ENCODE measurements at regions not wholly inside any gene's neighbourhood (a gene's known extent, or its start where the extent isn't known, plus 50 kb on each side); places are given as distances from the start of the nearest gene placed in this dataset.
"Not testable (repeated sequence)": the region's sequence is repeated elsewhere in the genome, so short reads cannot be mapped to it uniquely, and the experiment has no call there.

GRCh38 chr16:88185976-88186888 lies 196.5 kb upstream of the ZNF469 start:
- H3K9me3 ChIP-seq (ENCODE audit: low read length); CTCF ChIA-PET (ENCODE audit: unreplicated experiment); H3K79me2 ChIP-seq (ENCODE audit: insufficient read depth, low read depth, low read length); H2AFZ ChIP-seq (ENCODE audit: low read length); H3K36me3 ChIP-seq (ENCODE audit: insufficient read depth, low read length); H3K27ac ChIP-seq (ENCODE audit: low read depth, low read length, poor library complexity, severe bottlenecking); intact Hi-C loops (cut with micrococcal nuclease; ENCODE audit: unreplicated experiment); H3K9me2 ChIP-seq (ENCODE audit: insufficient read depth, low read length); H3K4me3 ChIP-seq (ENCODE audit: low read depth, low read length, poor library complexity, severe bottlenecking); H3K4me2 ChIP-seq (ENCODE audit: low read length); BruUV-seq (replicated peaks); H3K4me1 ChIP-seq (ENCODE audit: insufficient read depth, low read length, poor library complexity, severe bottlenecking); DNase-seq (ENCODE audit: low spot score); POLR2A ChIA-PET; H4K20me1 ChIP-seq (ENCODE audit: insufficient read depth, low read length): not testable (repeated sequence)

GRCh38 chr16:88186889-88187870 lies 195.6 kb upstream of the ZNF469 start:
- H3K79me2 ChIP-seq (ENCODE audit: insufficient read depth, low read depth, low read length); DNase-seq (ENCODE audit: low spot score); BruUV-seq (replicated peaks); H3K4me1 ChIP-seq (ENCODE audit: insufficient read depth, low read length, poor library complexity, severe bottlenecking); H2AFZ ChIP-seq (ENCODE audit: low read length); H3K9me3 ChIP-seq (ENCODE audit: low read length); intact Hi-C loops (cut with micrococcal nuclease; ENCODE audit: unreplicated experiment); H4K20me1 ChIP-seq (ENCODE audit: insufficient read depth, low read length); H3K9me2 ChIP-seq (ENCODE audit: insufficient read depth, low read length); H3K4me3 ChIP-seq (ENCODE audit: low read depth, low read length, poor library complexity, severe bottlenecking); H3K27ac ChIP-seq (ENCODE audit: low read depth, low read length, poor library complexity, severe bottlenecking); CTCF ChIA-PET (ENCODE audit: unreplicated experiment); H3K36me3 ChIP-seq (ENCODE audit: insufficient read depth, low read length); POLR2A ChIA-PET; H3K4me2 ChIP-seq (ENCODE audit: low read length): not testable (repeated sequence)

GRCh38 chr16:88188171-88188895 lies 194.4 kb upstream of the ZNF469 start:
- H3K36me3 ChIP-seq (ENCODE audit: insufficient read depth, low read length); H2AFZ ChIP-seq (ENCODE audit: low read length); CTCF ChIA-PET (ENCODE audit: unreplicated experiment); BruUV-seq (replicated peaks); H3K4me3 ChIP-seq (ENCODE audit: low read depth, low read length, poor library complexity, severe bottlenecking); H3K4me2 ChIP-seq (ENCODE audit: low read length); H3K9me2 ChIP-seq (ENCODE audit: insufficient read depth, low read length); H3K79me2 ChIP-seq (ENCODE audit: insufficient read depth, low read depth, low read length); intact Hi-C loops (cut with micrococcal nuclease; ENCODE audit: unreplicated experiment); H4K20me1 ChIP-seq (ENCODE audit: insufficient read depth, low read length); H3K4me1 ChIP-seq (ENCODE audit: insufficient read depth, low read length, poor library complexity, severe bottlenecking); POLR2A ChIA-PET; H3K9me3 ChIP-seq (ENCODE audit: low read length); H3K27ac ChIP-seq (ENCODE audit: low read depth, low read length, poor library complexity, severe bottlenecking); DNase-seq (ENCODE audit: low spot score): not testable (repeated sequence)

- H2AFZ ChIP-seq (ENCODE audit: low read length); H3K4me2 ChIP-seq (ENCODE audit: low read length); CTCF ChIA-PET (ENCODE audit: unreplicated experiment); intact Hi-C loops (cut with micrococcal nuclease; ENCODE audit: unreplicated experiment); H3K27ac ChIP-seq (ENCODE audit: low read depth, low read length, poor library complexity, severe bottlenecking); H3K9me3 ChIP-seq (ENCODE audit: low read length); H3K9me2 ChIP-seq (ENCODE audit: insufficient read depth, low read length); BruUV-seq (replicated peaks); DNase-seq (ENCODE audit: low spot score); H3K36me3 ChIP-seq (ENCODE audit: insufficient read depth, low read length); H3K79me2 ChIP-seq (ENCODE audit: insufficient read depth, low read depth, low read length); POLR2A ChIA-PET; H3K4me3 ChIP-seq (ENCODE audit: low read depth, low read length, poor library complexity, severe bottlenecking); H4K20me1 ChIP-seq (ENCODE audit: insufficient read depth, low read length); H3K4me1 ChIP-seq (ENCODE audit: insufficient read depth, low read length, poor library complexity, severe bottlenecking): not testable (repeated sequence)
Observed at GRCh38 chr16:88190592-88191095, 192.1 kb upstream of the ZNF469 start.

GRCh38 chr16:88191168-88191567 lies 191.6 kb upstream of the ZNF469 start:
- H3K27ac ChIP-seq (ENCODE audit: low read depth, low read length, poor library complexity, severe bottlenecking); H3K9me2 ChIP-seq (ENCODE audit: insufficient read depth, low read length); H3K79me2 ChIP-seq (ENCODE audit: insufficient read depth, low read depth, low read length); H3K4me1 ChIP-seq (ENCODE audit: insufficient read depth, low read length, poor library complexity, severe bottlenecking); H3K9me3 ChIP-seq (ENCODE audit: low read length); H3K4me3 ChIP-seq (ENCODE audit: low read depth, low read length, poor library complexity, severe bottlenecking); H3K4me2 ChIP-seq (ENCODE audit: low read length); DNase-seq (ENCODE audit: low spot score); CTCF ChIA-PET (ENCODE audit: unreplicated experiment); BruUV-seq (replicated peaks); intact Hi-C loops (cut with micrococcal nuclease; ENCODE audit: unreplicated experiment); H2AFZ ChIP-seq (ENCODE audit: low read length); H3K36me3 ChIP-seq (ENCODE audit: insufficient read depth, low read length); POLR2A ChIA-PET; H4K20me1 ChIP-seq (ENCODE audit: insufficient read depth, low read length): not testable (repeated sequence)

All from OCI-LY7 (cell line).